ENCODE measurements at regions not wholly inside any gene's neighbourhood (a gene's known extent, or its start where the extent isn't known, plus 50 kb on each side); places are given as distances from the start of the nearest gene placed in this dataset.

DNA sequence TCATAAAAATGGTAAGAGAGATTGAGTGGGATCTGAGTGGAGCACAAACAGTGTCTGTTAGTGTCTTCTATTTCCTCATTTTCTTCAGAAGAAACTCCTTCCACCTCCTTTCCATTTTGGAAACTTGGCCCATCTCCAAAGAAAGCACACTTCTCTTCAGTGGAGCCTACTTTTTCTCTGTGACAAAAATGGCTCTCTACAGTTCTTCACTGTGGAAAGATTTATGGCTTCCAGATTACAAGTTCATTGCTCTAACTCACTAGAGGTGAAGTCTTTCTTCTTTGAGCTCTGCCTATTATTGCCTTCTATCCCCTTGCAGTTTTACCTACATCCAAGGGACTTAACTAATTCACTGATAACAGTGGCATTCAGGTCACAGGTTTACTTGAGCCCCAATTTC, 325.8 kb downstream of the ANTXR2 start (continued):
- TF ChIP-seq, protein P1, sequence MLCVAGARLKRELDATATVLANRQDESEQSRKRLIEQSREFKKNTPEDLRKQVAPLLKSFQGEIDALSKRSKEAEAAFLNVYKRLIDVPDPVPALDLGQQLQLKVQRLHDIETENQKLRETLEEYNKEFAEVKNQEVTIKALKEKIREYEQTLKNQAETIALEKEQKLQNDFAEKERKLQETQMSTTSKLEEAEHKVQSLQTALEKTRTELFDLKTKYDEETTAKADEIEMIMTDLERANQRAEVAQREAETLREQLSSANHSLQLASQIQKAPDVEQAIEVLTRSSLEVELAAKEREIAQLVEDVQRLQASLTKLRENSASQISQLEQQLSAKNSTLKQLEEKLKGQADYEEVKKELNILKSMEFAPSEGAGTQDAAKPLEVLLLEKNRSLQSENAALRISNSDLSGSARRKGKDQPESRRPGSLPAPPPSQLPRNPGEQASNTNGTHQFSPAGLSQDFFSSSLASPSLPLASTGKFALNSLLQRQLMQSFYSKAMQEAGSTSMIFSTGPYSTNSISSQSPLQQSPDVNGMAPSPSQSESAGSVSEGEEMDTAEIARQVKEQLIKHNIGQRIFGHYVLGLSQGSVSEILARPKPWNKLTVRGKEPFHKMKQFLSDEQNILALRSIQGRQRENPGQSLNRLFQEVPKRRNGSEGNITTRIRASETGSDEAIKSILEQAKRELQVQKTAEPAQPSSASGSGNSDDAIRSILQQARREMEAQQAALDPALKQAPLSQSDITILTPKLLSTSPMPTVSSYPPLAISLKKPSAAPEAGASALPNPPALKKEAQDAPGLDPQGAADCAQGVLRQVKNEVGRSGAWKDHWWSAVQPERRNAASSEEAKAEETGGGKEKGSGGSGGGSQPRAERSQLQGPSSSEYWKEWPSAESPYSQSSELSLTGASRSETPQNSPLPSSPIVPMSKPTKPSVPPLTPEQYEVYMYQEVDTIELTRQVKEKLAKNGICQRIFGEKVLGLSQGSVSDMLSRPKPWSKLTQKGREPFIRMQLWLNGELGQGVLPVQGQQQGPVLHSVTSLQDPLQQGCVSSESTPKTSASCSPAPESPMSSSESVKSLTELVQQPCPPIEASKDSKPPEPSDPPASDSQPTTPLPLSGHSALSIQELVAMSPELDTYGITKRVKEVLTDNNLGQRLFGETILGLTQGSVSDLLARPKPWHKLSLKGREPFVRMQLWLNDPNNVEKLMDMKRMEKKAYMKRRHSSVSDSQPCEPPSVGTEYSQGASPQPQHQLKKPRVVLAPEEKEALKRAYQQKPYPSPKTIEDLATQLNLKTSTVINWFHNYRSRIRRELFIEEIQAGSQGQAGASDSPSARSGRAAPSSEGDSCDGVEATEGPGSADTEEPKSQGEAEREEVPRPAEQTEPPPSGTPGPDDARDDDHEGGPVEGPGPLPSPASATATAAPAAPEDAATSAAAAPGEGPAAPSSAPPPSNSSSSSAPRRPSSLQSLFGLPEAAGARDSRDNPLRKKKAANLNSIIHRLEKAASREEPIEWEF (IDR thresholded peaks at IDR 0.05; ENCODE audit: insufficient replicate concordance, low read depth, low read length), result no peak
- TF ChIP-seq, protein P2, sequence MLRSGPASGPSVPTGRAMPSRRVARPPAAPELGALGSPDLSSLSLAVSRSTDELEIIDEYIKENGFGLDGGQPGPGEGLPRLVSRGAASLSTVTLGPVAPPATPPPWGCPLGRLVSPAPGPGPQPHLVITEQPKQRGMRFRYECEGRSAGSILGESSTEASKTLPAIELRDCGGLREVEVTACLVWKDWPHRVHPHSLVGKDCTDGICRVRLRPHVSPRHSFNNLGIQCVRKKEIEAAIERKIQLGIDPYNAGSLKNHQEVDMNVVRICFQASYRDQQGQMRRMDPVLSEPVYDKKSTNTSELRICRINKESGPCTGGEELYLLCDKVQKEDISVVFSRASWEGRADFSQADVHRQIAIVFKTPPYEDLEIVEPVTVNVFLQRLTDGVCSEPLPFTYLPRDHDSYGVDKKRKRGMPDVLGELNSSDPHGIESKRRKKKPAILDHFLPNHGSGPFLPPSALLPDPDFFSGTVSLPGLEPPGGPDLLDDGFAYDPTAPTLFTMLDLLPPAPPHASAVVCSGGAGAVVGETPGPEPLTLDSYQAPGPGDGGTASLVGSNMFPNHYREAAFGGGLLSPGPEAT (IDR thresholded peaks at IDR 0.05; ENCODE audit: low read depth), result no peak
- no peak for TF ChIP-seq E2F8 (IDR thresholded peaks at IDR 0.05; ENCODE audit: low read depth, partially characterized antibody)
- TF ChIP-seq TAF1 (IDR thresholded peaks at IDR 0.05; ENCODE audit: borderline replicate concordance, low read depth, low read length), result no peak
- no peak for TF ChIP-seq IKZF1 (conservative IDR thresholded peaks at IDR 0.05)
